ENCODE measurements at regions not wholly inside any gene's neighbourhood (a gene's known extent, or its start where the extent isn't known, plus 50 kb on each side); places are given as distances from the start of the nearest gene placed in this dataset.
A peak's percentile ranks its signal among the peaks of the same experiment; 100 is the strongest.

- no peak for DNase-seq (ENCODE audit: low read depth)
- H3K4me3 ChIP-seq (ENCODE audit: control insufficient read depth, low read depth, low read length): no peak overlapping the region
- no peak for TF ChIP-seq CTCF (conservative IDR thresholded peaks at IDR 0.05; ENCODE audit: control insufficient read depth, insufficient read depth, low read depth, low read length)
Observed at GRCh38 chr6:15798533-15799255, 135.9 kb upstream of the DTNBP1 start.

GRCh38 chr6:15796844-15797243, 134.0 kb upstream of the DTNBP1 start:
- no peak for TF ChIP-seq CTCF (conservative IDR thresholded peaks at IDR 0.05; ENCODE audit: control insufficient read depth, insufficient read depth, low read depth, low read length)
- no peak overlapping the region for H3K4me3 ChIP-seq (ENCODE audit: control insufficient read depth, low read depth, low read length)
- no peak for DNase-seq (ENCODE audit: low read depth)

- H3K4me3 ChIP-seq (ENCODE audit: control insufficient read depth, low read depth, low read length): no peak overlapping the region
- no peak for DNase-seq (ENCODE audit: low read depth)
- no peak for TF ChIP-seq CTCF (conservative IDR thresholded peaks at IDR 0.05; ENCODE audit: control insufficient read depth, insufficient read depth, low read depth, low read length)
Observed at GRCh38 chr6:15796130-15796771, 133.4 kb upstream of the DTNBP1 start.

GRCh38 chr6:15793826-15794225, 131.0 kb upstream of the DTNBP1 start:
- no peak for TF ChIP-seq CTCF (conservative IDR thresholded peaks at IDR 0.05; ENCODE audit: control insufficient read depth, insufficient read depth, low read depth, low read length)
- H3K4me3 ChIP-seq (ENCODE audit: control insufficient read depth, low read depth, low read length): no peak overlapping the region
- no peak for DNase-seq (ENCODE audit: low read depth)

- no peak for TF ChIP-seq CTCF (conservative IDR thresholded peaks at IDR 0.05; ENCODE audit: control insufficient read depth, insufficient read depth, low read depth, low read length)
- DNase-seq (ENCODE audit: low read depth): peak; percentile 11
- H3K4me3 ChIP-seq (ENCODE audit: control insufficient read depth, low read depth, low read length): no peak overlapping the region
Observed at GRCh38 chr6:15793288-15793687, 130.5 kb upstream of the DTNBP1 start.

- H3K4me3 ChIP-seq (ENCODE audit: control insufficient read depth, low read depth, low read length): no peak overlapping the region
- no peak for TF ChIP-seq CTCF (conservative IDR thresholded peaks at IDR 0.05; ENCODE audit: control insufficient read depth, insufficient read depth, low read depth, low read length)
- no peak for DNase-seq (ENCODE audit: low read depth)
Observed at GRCh38 chr6:15792842-15793241, 130.0 kb upstream of the DTNBP1 start.
